Choroid plexus epithelial cell (primary cell): ENCODE measurements at regions not wholly inside any gene's neighbourhood (a gene's known extent, or its start where the extent isn't known, plus 50 kb on each side); places are given as distances from the start of the nearest gene placed in this dataset.

Source experiments
- DNase-seq: peaks from one replicate; pipeline ENCODE4 v3.0.0-alpha.2; 2010; ENCODE audit warnings: low read depth
- H3K4me3 ChIP-seq: 2 replicates; pipeline ENCODE4 v1.5.1; 2011; ENCODE audit warnings: low read depth, mild to moderate bottlenecking, control low read depth, low read length, moderate library complexity
- TF ChIP-seq, protein P1 (sequence below): conservative IDR thresholded peaks from 2 replicates; pipeline ENCODE4 v1.5.1; 2011; ENCODE audit warnings: low read depth, mild to moderate bottlenecking, control low read depth, inconsistent platforms, low read length, moderate library complexity

DNA sequence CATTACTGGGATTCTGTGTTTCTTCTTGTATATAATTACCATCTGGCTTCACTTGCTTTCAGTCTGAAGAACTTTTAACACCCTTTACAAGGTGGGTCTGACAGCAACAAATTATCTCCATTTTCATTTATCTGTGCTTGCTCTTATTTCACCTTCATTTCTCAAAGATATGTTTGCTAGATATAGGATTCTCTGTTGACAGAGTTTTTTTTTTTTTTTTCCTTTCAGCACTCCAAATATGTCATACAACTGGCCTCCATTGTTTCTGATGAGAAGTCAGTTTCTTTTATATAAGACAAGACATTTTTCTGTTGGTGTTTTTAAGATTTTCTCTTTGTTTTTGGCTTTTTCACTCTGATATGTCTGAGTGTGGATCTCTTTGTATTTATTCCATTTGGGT is 59.3 kb upstream of the TACR1 start:
- TF ChIP-seq, protein P1, sequence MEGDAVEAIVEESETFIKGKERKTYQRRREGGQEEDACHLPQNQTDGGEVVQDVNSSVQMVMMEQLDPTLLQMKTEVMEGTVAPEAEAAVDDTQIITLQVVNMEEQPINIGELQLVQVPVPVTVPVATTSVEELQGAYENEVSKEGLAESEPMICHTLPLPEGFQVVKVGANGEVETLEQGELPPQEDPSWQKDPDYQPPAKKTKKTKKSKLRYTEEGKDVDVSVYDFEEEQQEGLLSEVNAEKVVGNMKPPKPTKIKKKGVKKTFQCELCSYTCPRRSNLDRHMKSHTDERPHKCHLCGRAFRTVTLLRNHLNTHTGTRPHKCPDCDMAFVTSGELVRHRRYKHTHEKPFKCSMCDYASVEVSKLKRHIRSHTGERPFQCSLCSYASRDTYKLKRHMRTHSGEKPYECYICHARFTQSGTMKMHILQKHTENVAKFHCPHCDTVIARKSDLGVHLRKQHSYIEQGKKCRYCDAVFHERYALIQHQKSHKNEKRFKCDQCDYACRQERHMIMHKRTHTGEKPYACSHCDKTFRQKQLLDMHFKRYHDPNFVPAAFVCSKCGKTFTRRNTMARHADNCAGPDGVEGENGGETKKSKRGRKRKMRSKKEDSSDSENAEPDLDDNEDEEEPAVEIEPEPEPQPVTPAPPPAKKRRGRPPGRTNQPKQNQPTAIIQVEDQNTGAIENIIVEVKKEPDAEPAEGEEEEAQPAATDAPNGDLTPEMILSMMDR, result no peak
- DNase-seq, result no peak
- H3K4me3 ChIP-seq, result no peak overlapping the region

DNA sequence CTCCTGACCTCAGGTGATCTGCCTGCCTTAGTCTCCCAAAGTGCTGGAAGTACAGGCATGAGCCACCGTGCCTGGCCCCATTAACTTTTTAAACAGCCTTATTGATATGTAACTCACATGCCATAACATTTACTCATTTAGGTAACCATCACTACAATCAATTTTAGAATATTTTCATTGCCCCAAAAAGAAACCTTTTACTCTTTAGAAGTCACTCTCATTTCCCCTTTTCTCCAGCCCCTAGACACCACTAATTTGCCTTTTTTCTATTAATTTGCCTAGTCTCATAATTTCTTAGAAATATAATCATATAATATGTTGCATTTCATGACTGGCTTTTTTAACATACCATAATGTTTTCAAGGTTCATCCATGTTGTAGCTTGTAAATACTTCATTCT is 57.2 kb upstream of the TACR1 start:
- TF ChIP-seq, protein P1, result no peak
- no peak overlapping the region for H3K4me3 ChIP-seq
- no peak for DNase-seq

DNA sequence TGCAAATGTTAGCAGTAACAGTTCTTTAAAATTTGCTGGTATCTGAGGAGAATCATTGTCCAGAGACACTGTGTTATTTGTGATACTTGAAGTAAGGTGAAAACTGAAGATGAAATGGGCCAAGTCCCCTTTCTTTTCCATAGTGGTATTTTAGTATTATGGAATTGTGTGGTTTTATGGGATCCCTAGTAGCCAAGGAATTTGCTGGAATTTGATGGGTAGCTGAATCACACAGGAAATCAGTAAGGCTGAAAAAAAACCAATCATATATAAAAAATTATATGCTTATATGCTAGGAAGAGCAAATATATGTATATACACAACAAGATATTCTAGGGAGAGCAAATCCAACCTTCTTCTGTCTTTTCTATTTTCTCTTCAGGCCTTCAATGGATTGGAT is 54.2 kb upstream of the TACR1 start:
- no peak overlapping the region for H3K4me3 ChIP-seq
- DNase-seq, result no peak
- TF ChIP-seq, protein P1, result no peak

DNA sequence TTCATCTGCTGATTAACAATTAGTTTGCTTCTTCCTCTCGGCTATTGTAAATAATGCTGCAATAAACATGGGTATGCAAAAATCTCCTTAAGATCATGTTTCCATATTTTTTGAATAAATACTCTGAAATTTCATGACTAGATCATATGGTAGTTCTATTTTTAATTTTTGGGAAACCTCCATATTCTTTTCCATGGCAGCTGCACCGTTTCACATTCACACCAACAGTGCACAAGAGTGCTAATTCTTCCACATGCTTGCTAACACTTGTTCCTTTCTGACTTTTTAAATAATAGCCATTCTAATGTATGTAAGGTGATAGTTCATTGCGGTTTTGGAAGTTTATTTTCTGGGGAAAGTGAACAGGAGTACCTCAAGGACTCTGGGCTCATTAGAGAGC is 52.6 kb upstream of the TACR1 start:
- TF ChIP-seq, protein P1, result no peak
- no peak for DNase-seq
- no peak overlapping the region for H3K4me3 ChIP-seq
